ENCODE measurements at regions not wholly inside any gene's neighbourhood (a gene's known extent, or its start where the extent isn't known, plus 50 kb on each side); places are given as distances from the start of the nearest gene placed in this dataset.

DNA sequence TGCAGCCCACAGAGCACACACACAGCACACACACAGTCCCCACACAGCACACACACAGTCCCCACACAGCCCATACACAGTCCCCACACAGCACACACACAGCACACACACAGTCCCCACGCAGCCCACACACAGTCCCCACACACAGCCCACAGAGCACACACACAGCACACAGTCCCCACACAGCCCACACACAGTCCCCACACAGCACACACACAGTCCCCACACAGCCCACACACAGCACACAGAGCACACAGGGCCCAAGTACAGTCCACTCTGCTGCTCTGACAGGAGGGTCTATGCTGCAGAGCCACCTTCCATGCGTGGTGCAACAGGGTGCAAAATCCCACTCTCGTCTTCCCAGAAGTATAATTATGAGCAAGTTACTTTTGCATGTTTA is 240.5 kb upstream of the SALL3 start:
- POLR2A ChIA-PET (ENCODE audit: low non-redundant PET), result no interaction called here
- Histone ChIP-seq H3K4me1 (ENCODE audit: insufficient read depth, low read length, poor library complexity, severe bottlenecking) (no peaks in the 10 kb centered on the region), H3K4me3 (ENCODE audit: low read depth, low read length, poor library complexity, severe bottlenecking) (no peak overlapping the region), H3K27me3 (replicated peaks; ENCODE audit: insufficient read depth, low read depth, low read length, poor library complexity) (no peaks in the 10 kb centered on the region), H3K36me3 (ENCODE audit: insufficient read depth, low read length, poor library complexity, severe bottlenecking) (no peaks in the 10 kb centered on the region), H3K27ac (ENCODE audit: low read depth, low read length, poor library complexity, severe bottlenecking) (no peak overlapping the region), H3K9me3 (ENCODE audit: low read depth, low read length, poor library complexity, severe bottlenecking) (no peaks in the 10 kb centered on the region)
- intact Hi-C loops (cut with micrococcal nuclease; ENCODE audit: unreplicated experiment), result no loop called here
- CTCF ChIA-PET, result no interaction called here
- TF ChIP-seq, protein P1, sequence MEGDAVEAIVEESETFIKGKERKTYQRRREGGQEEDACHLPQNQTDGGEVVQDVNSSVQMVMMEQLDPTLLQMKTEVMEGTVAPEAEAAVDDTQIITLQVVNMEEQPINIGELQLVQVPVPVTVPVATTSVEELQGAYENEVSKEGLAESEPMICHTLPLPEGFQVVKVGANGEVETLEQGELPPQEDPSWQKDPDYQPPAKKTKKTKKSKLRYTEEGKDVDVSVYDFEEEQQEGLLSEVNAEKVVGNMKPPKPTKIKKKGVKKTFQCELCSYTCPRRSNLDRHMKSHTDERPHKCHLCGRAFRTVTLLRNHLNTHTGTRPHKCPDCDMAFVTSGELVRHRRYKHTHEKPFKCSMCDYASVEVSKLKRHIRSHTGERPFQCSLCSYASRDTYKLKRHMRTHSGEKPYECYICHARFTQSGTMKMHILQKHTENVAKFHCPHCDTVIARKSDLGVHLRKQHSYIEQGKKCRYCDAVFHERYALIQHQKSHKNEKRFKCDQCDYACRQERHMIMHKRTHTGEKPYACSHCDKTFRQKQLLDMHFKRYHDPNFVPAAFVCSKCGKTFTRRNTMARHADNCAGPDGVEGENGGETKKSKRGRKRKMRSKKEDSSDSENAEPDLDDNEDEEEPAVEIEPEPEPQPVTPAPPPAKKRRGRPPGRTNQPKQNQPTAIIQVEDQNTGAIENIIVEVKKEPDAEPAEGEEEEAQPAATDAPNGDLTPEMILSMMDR (conservative IDR thresholded peaks at IDR 0.05; ENCODE audit: low read depth, low read length), result no peak
- TF ChIP-seq EZH2 (IDR thresholded peaks at IDR 0.05; ENCODE audit: borderline replicate concordance, low read depth, low read length, poor library complexity, severe bottlenecking), result no peak
- no TSS peak for BruUV-seq (replicated peaks)
- DNase-seq (ENCODE audit: low spot score), result no peak

DNA sequence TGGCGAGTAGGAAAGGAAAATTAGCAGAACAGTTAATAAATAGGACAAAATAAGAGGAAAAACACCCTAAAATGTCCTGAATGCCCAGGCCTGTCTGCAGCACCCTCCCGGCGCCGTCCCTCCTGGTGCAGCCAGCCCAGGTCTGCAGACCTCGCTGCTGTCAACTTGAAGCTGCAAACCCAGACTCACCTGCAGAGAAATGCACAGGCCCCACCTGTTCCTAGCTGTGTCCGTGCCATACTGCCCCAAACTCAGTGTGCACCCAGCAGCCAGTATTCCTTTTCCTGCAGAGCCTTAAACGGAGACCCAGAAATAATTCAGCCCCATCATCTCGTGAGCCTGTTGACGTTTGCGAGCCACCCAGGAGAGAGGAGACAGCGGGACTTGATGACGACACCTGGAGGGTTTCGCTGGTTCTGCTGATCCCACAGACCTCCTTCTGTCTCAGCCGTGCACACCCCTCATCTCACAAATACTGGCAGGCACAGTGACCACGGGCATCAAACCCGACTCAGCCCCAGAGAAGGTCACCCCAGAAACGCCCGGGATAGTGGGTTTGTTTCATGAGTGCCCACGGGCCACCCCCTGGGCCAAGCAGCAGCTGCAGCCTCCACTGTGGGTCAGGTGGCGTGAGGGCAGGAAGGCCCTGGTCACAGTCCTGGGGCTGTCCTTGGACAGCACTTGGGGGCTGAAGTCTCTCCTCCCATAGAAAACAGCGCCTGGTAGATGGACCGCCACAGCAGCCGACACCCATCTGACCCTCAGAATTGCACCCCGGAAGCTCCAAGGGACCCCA is 239.5 kb upstream of the SALL3 start:
- ChIA-PET POLR2A (ENCODE audit: low non-redundant PET) (interaction anchor here (0.6 kb wide), 1 partner anchor 11 kb away, joined by 3 read pairs; no protein-coding TSS in a partner anchor), CTCF (no interaction called here)
- no peaks in the 10 kb centered on the region for H3K36me3 ChIP-seq (ENCODE audit: insufficient read depth, low read length, poor library complexity, severe bottlenecking)
- H3K27me3 ChIP-seq (replicated peaks; ENCODE audit: insufficient read depth, low read depth, low read length, poor library complexity), result no peaks in the 10 kb centered on the region
- TF ChIP-seq, protein P1 (conservative IDR thresholded peaks at IDR 0.05; ENCODE audit: low read depth, low read length), result no peak
- TF ChIP-seq EZH2 (IDR thresholded peaks at IDR 0.05; ENCODE audit: borderline replicate concordance, low read depth, low read length, poor library complexity, severe bottlenecking), result no peak
- no peaks in the 10 kb centered on the region for H3K4me1 ChIP-seq (ENCODE audit: insufficient read depth, low read length, poor library complexity, severe bottlenecking)
- intact Hi-C loops (cut with micrococcal nuclease; ENCODE audit: unreplicated experiment), result no loop called here
- no peaks in the 10 kb centered on the region for H3K9me3 ChIP-seq (ENCODE audit: low read depth, low read length, poor library complexity, severe bottlenecking)
- no peak for DNase-seq (ENCODE audit: low spot score)
- no peak overlapping the region for H3K4me3 ChIP-seq (ENCODE audit: low read depth, low read length, poor library complexity, severe bottlenecking)
- no TSS peak for BruUV-seq (replicated peaks)
- H3K27ac ChIP-seq (ENCODE audit: low read depth, low read length, poor library complexity, severe bottlenecking), result no peak overlapping the region

DNA sequence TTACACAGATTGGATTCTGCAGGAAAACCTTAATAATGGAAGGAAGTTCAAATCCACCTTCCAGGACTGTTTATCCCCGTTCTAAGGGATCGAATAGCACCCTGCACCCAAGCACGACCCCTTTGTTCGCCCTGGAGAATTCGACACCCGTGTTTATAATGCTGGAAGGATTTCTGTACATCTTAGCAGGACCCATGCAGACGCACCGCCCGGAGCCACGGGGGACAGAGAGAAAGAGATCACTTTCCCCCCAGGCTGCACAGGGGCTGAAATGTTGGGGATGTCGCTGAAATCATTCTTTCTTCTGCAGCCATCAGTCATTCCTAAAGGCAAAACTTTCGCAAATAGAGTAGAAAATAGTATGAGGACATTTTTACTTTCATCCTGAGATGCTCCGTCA is 238.7 kb upstream of the SALL3 start:
- no peak for DNase-seq (ENCODE audit: low spot score)
- TF ChIP-seq, protein P1 (conservative IDR thresholded peaks at IDR 0.05; ENCODE audit: low read depth, low read length), result no peak
- TF ChIP-seq EZH2 (IDR thresholded peaks at IDR 0.05; ENCODE audit: borderline replicate concordance, low read depth, low read length, poor library complexity, severe bottlenecking), result no peak
- Histone ChIP-seq H3K9me3 (ENCODE audit: low read depth, low read length, poor library complexity, severe bottlenecking) (no peaks in the 10 kb centered on the region), H3K4me3 (ENCODE audit: low read depth, low read length, poor library complexity, severe bottlenecking) (no peak overlapping the region), H3K4me1 (ENCODE audit: insufficient read depth, low read length, poor library complexity, severe bottlenecking) (no peaks in the 10 kb centered on the region), H3K36me3 (ENCODE audit: insufficient read depth, low read length, poor library complexity, severe bottlenecking) (no peaks in the 10 kb centered on the region), H3K27ac (ENCODE audit: low read depth, low read length, poor library complexity, severe bottlenecking) (no peak overlapping the region), H3K27me3 (replicated peaks; ENCODE audit: insufficient read depth, low read depth, low read length, poor library complexity) (no peaks in the 10 kb centered on the region)
- intact Hi-C loops (cut with micrococcal nuclease; ENCODE audit: unreplicated experiment), result no loop called here
- BruUV-seq (replicated peaks), result no TSS peak
- CTCF ChIA-PET, result no interaction called here
- POLR2A ChIA-PET (ENCODE audit: low non-redundant PET), result no interaction called here
